HCT116 (cell line): ENCODE measurements at regions not wholly inside any gene's neighbourhood (a gene's known extent, or its start where the extent isn't known, plus 50 kb on each side); places are given as distances from the start of the nearest gene placed in this dataset.

Experiments used
- ATAC-seq: fragments of 200-7000 bp; cut with Tn5 transposase; 2 replicates; pipeline ENCODE4 v1.9.1; 2020; ENCODE audit warnings: mild to moderate bottlenecking, moderate library complexity
- BruUV-seq: library from RNA; stranded (reverse); fragments of 400-500 nt; replicated peaks from 2 replicates; lab custom pipeline; 2021; lab: Mats Ljungman, UMichigan
- CTCF ChIA-PET: fragments of 300-600 bp; sonication (Branson Sonifier 250); formaldehyde crosslinking; loops from one replicate; lab custom pipeline; 2021; ENCODE audit warnings: antibody characterized with exemption; lab: Charles Lee
- POLR2A ChIA-PET: fragments of 300-600, 350-600 bp; sonication (Branson Sonifier 250); formaldehyde crosslinking; loops from one replicate; lab custom pipeline; 2021; ENCODE audit warnings: antibody characterized with exemption; lab: Charles Lee
- RAD21 ChIA-PET, 2 experiments: fragments of 300-600 bp; sonication (Branson Sonifier 250); formaldehyde crosslinking; loops; one replicate each; lab custom pipeline; 2023; ENCODE audit warnings: low total read pairs in 2 of 2; ENCODE audit not compliant: uncharacterized antibody in 2 of 2, unreplicated experiment in 2 of 2, low non-redundant PET in 1 of 2; lab: Charles Lee
- DNase-seq: peaks from one replicate; pipeline ENCODE4 v3.0.0-alpha.2; 2010; ENCODE audit warnings: low read depth, low spot score
- H2AFZ ChIP-seq: fragments of 200-600 bp; shearing (Covaris generic), sonication (generic); 2 replicates; pipeline ENCODE4 v1.6.1; 2017; ENCODE audit warnings: low read depth, mixed run types, mixed read lengths, antibody characterized with exemption, low read length; ENCODE audit not compliant: poor library complexity, severe bottlenecking
- H3K27ac ChIP-seq: 2 replicates; pipeline ENCODE4 v1.5.1; 2012; ENCODE audit warnings: low read depth, low read length
- H3K27me3 ChIP-seq: fragments of 200-600 bp; sonication (generic); 2 replicates; pipeline ENCODE4 v1.6.1; 2016; ENCODE audit warnings: mixed run types, low read length, mixed read lengths; ENCODE audit not compliant: insufficient read depth
- H3K36me3 ChIP-seq, 2 experiments: fragments of 200-500 bp in 1 of 2; fragments of 200-600 bp in 1 of 2; sonication (Bioruptor generic) in 1 of 2; sonication (generic) in 1 of 2; 2 replicates each; pipeline versions ENCODE4 v1.5.1 to v1.6.1; 2014 to 2016; ENCODE audit warnings: low read length in 2 of 2, inconsistent platforms in 1 of 2, mixed read lengths in 1 of 2, mixed run types in 1 of 2; ENCODE audit not compliant: insufficient read depth in 2 of 2, control insufficient read depth in 1 of 2
- H3K4me1 ChIP-seq, 2 experiments: fragments of 200-600 bp in 1 of 2; sonication (generic) in 1 of 2; 2 replicates each; pipeline versions ENCODE4 v1.5.1 to v1.6.1; 2012 to 2017; ENCODE audit warnings: low read length in 2 of 2, inconsistent platforms in 1 of 2, mild to moderate bottlenecking in 1 of 2, mixed read lengths in 1 of 2, mixed run types in 1 of 2, moderate library complexity in 1 of 2; ENCODE audit not compliant: insufficient read depth in 2 of 2, control insufficient read depth in 1 of 2
- H3K4me2 ChIP-seq: fragments of 200-600 bp; sonication (generic); 2 replicates; pipeline ENCODE4 v1.6.1; 2017; ENCODE audit warnings: mixed run types, low read length, mixed read lengths
- H3K4me3 ChIP-seq, 2 experiments: fragments of 200-600 bp in 1 of 2; sonication (generic) in 1 of 2; replicated peaks in 1 of 2; 2 replicates each; pipeline ENCODE4 v1.5.1; 2011 to 2016; ENCODE audit warnings: low read length in 2 of 2, control low read depth in 1 of 2, low read depth in 1 of 2, mild to moderate bottlenecking in 1 of 2, mixed read lengths in 1 of 2, mixed run types in 1 of 2
- H3K79me2 ChIP-seq: fragments of 200-600 bp; sonication (generic); 2 replicates; pipeline ENCODE4 v1.6.1; 2017; ENCODE audit warnings: mild to moderate bottlenecking, mixed run types, low read length, moderate library complexity, mixed read lengths; ENCODE audit not compliant: insufficient read depth
- H3K9ac ChIP-seq: fragments of 200-600 bp; sonication (generic); 2 replicates; pipeline ENCODE4 v1.6.1; 2016; ENCODE audit warnings: low read length, mixed read lengths
- H3K9me2 ChIP-seq: fragments of 200-600 bp; sonication (generic), shearing (Covaris generic); 2 replicates; pipeline ENCODE4 v1.6.1; 2017; ENCODE audit warnings: mixed run types, mild to moderate bottlenecking, moderate library complexity; ENCODE audit not compliant: insufficient read depth
- H3K9me3 ChIP-seq, 2 experiments: fragments of 200-500 bp in 1 of 2; fragments of 200-600 bp in 1 of 2; sonication (Bioruptor generic) in 1 of 2; sonication (generic) in 1 of 2; 2 replicates each; pipeline ENCODE4 v1.6.1; 2014 to 2017; ENCODE audit warnings: low read length in 2 of 2, mixed read lengths in 2 of 2, inconsistent platforms in 1 of 2, low read depth in 1 of 2, mild to moderate bottlenecking in 1 of 2, mixed run types in 1 of 2, moderate library complexity in 1 of 2; ENCODE audit not compliant: control insufficient read depth in 1 of 2, insufficient read depth in 1 of 2
- H4K20me1 ChIP-seq: fragments of 200-600 bp; sonication (generic), shearing (Covaris generic); 2 replicates; pipeline ENCODE4 v1.6.1; 2017; ENCODE audit warnings: mixed run types, mild to moderate bottlenecking, moderate library complexity; ENCODE audit not compliant: insufficient read depth
- CBX3 ChIP-seq: IDR thresholded peaks from 2 replicates; pipeline ENCODE4 v1.6.1; 2012; ENCODE audit warnings: low read depth
- EGR1 ChIP-seq: IDR thresholded peaks from 2 replicates; pipeline ENCODE4 v1.6.1; 2012; ENCODE audit warnings: low read depth
- EZH2 ChIP-seq: fragments of 200-600 bp; sonication (generic); IDR thresholded peaks from 2 replicates; pipeline ENCODE4 v1.6.1; 2017; ENCODE audit warnings: antibody characterized with exemption, mixed run types
- EZH2phosphoT487 ChIP-seq: fragments of 200-600 bp; IDR thresholded peaks from 2 replicates; pipeline ENCODE4 v1.6.1; 2018; ENCODE audit warnings: antibody characterized with exemption, borderline replicate concordance
- FOSL1 ChIP-seq: IDR thresholded peaks from 2 replicates; pipeline ENCODE4 v1.6.1; 2012; ENCODE audit warnings: low read depth
- MAX ChIP-seq: IDR thresholded peaks from 2 replicates; pipeline ENCODE4 v1.6.1; 2012
- POLR2AphosphoS5 ChIP-seq: IDR thresholded peaks from 2 replicates; pipeline ENCODE4 v1.6.1; 2011; ENCODE audit warnings: mild to moderate bottlenecking, low read depth, low read length, moderate library complexity
- REST ChIP-seq: IDR thresholded peaks from 2 replicates; pipeline ENCODE4 v1.6.1; 2012; ENCODE audit warnings: low read depth
- SIN3A ChIP-seq: IDR thresholded peaks from 2 replicates; pipeline ENCODE4 v1.6.1; 2012; ENCODE audit warnings: low read depth
- SP1 ChIP-seq: IDR thresholded peaks from 2 replicates; pipeline ENCODE4 v1.6.1; 2012; ENCODE audit warnings: low read depth
- ZFX ChIP-seq: fragments of 450-650 bp; IDR thresholded peaks from 2 replicates; pipeline ENCODE4 v1.6.1; 2017
- ZNF274 ChIP-seq: fragments of 200-500 bp; sonication (Bioruptor generic); IDR thresholded peaks from 2 replicates; pipeline ENCODE4 v1.6.1; 2014; ENCODE audit warnings: mild to moderate bottlenecking, low read depth, low read length, inconsistent platforms
- intact Hi-C: fragments of 100-400 bp; cut with micrococcal nuclease; formaldehyde crosslinking; loops from 2 replicates; pipeline ENCODE4 v1.10.0; 2022

GRCh38 chr3:117447419-117447818 is 737.8 kb downstream of the TUSC7 start:
- no peaks in the 10 kb centered on the region for H3K9me3 ChIP-seq
- no peaks in the 10 kb centered on the region for H3K79me2 ChIP-seq
- no peaks in the 10 kb centered on the region for H3K4me1 ChIP-seq
- ATAC-seq: no peak
- BruUV-seq: no TSS peak
- H3K36me3 ChIP-seq: no peaks in the 10 kb centered on the region
- H3K9me2 ChIP-seq: no peaks in the 10 kb centered on the region
- H3K27me3 ChIP-seq: peaks cover 3% of the 10 kb centered on the region; the same call in 1 of the 2 replicates
- no peak overlapping the region for H2AFZ ChIP-seq
- POLR2A ChIA-PET: no interaction called here
- no peak overlapping the region for H3K4me3 ChIP-seq
- H4K20me1 ChIP-seq: no peaks in the 10 kb centered on the region
- intact Hi-C loops: no loop called here
- CTCF ChIA-PET: no interaction called here
- H3K27ac ChIP-seq: no peak overlapping the region
- RAD21 ChIA-PET: no interaction called here
- H3K4me2 ChIP-seq: no peak overlapping the region
- DNase-seq: no peak
- TF ChIP-seq ZFX: no peak
- TF ChIP-seq EGR1: no peak
- no peak for TF ChIP-seq ZNF274
- TF ChIP-seq SIN3A: no peak
- no peak for TF ChIP-seq EZH2
- TF ChIP-seq REST: no peak
- TF ChIP-seq MAX: no peak
- TF ChIP-seq CBX3: no peak
- TF ChIP-seq EZH2phosphoT487: no peak
- TF ChIP-seq POLR2AphosphoS5: no peak
- no peak for TF ChIP-seq SP1
- TF ChIP-seq FOSL1: no peak
- TF ChIP-seq, all 23 proteins: peak for 0
- H3K9ac ChIP-seq: no peak overlapping the region
